ENCODE measurements at regions not wholly inside any gene's neighbourhood (a gene's known extent, or its start where the extent isn't known, plus 50 kb on each side); places are given as distances from the start of the nearest gene placed in this dataset.

GRCh38 chr11:15725246-15725645, 610.5 kb downstream of the INSC start:
- Histone ChIP-seq H3K27ac (ENCODE audit: low read depth in 1 of 2, low read length in 2 of 2) (no peak overlapping the region), H3K4me3 (replicated peaks in 1 of 3; ENCODE audit: low read depth in 2 of 3, low read length in 3 of 3) (no peak overlapping the region), H2AFZ (ENCODE audit: insufficient read depth, low read depth, low read length, poor library complexity, severe bottlenecking) (no peak overlapping the region), H3K9me3 (replicated peaks in 1 of 2; ENCODE audit: control insufficient read depth in 1 of 2, insufficient read depth in 1 of 2, low read length in 2 of 2) (no peaks in the 10 kb centered on the region), H3K9ac (ENCODE audit: insufficient read depth, low read length, poor library complexity, severe bottlenecking) (no peak overlapping the region), H3K79me2 (ENCODE audit: insufficient read depth, low read length) (no peaks in the 10 kb centered on the region), H3K4me2 (replicated peaks; ENCODE audit: extremely low read depth, low read length, poor library complexity, severe bottlenecking) (no peak overlapping the region), H3K27me3 (ENCODE audit: control insufficient read depth in 2 of 2, insufficient read depth in 2 of 2, low read length in 2 of 2) (no peaks in the 10 kb centered on the region), H3K4me1 (ENCODE audit: control insufficient read depth in 1 of 2, insufficient read depth in 2 of 2, low read length in 2 of 2) (no peaks in the 10 kb centered on the region), H4K20me1 (ENCODE audit: insufficient read depth, low read length) (no peaks in the 10 kb centered on the region), H3K36me3 (replicated peaks in 1 of 2; ENCODE audit: control insufficient read depth in 1 of 2, insufficient read depth in 2 of 2, low read length in 2 of 2) (no peaks in the 10 kb centered on the region)
- WGBS (ENCODE audit: insufficient coverage) = no CpG with 5 or more reads among the region's 2 CpGs
- Mint-ChIP-seq H3K27ac (no peak overlapping the region), H3K27me3 (ENCODE audit: low read depth in 3 of 3) (peaks cover 0 to 4% (median 3%) of the 10 kb centered on the region in 3 donors), H3K4me3 (no peak overlapping the region), H3K36me3 (no peaks in the 10 kb centered on the region), H3K4me1 (no peaks in the 10 kb centered on the region), H3K9me3 (peaks cover 0 to 8% (median 4%) of the 10 kb centered on the region in 7 donors)
- TF ChIP-seq CTCF (IDR thresholded peaks at IDR 0.05) = no peak
- intact Hi-C loops (cut with micrococcal nuclease) = no loop called here
- no peak for DNase-seq

GRCh38 chr11:15726221-15726746, 611.6 kb downstream of the INSC start:
- Mint-ChIP-seq H3K36me3 (no peaks in the 10 kb centered on the region), H3K4me1 (no peaks in the 10 kb centered on the region), H3K27ac (peak overlapping the region in 1 of 7 donors; percentile 4), H3K27me3 (ENCODE audit: low read depth in 3 of 3) (peaks cover 0 to 4% (median 4%) of the 10 kb centered on the region in 3 donors), H3K4me3 (no peak overlapping the region), H3K9me3 (peaks cover 0 to 10% (median 4%) of the 10 kb centered on the region in 7 donors)
- Histone ChIP-seq H3K27ac (ENCODE audit: low read depth in 1 of 2, low read length in 2 of 2) (no peak overlapping the region), H3K4me3 (replicated peaks in 1 of 3; ENCODE audit: low read depth in 2 of 3, low read length in 3 of 3) (no peak overlapping the region), H3K4me1 (ENCODE audit: control insufficient read depth in 1 of 2, insufficient read depth in 2 of 2, low read length in 2 of 2) (no peaks in the 10 kb centered on the region), H3K4me2 (replicated peaks; ENCODE audit: extremely low read depth, low read length, poor library complexity, severe bottlenecking) (no peak overlapping the region), H3K36me3 (replicated peaks in 1 of 2; ENCODE audit: control insufficient read depth in 1 of 2, insufficient read depth in 2 of 2, low read length in 2 of 2) (no peaks in the 10 kb centered on the region), H3K27me3 (ENCODE audit: control insufficient read depth in 2 of 2, insufficient read depth in 2 of 2, low read length in 2 of 2) (no peaks in the 10 kb centered on the region), H3K9ac (ENCODE audit: insufficient read depth, low read length, poor library complexity, severe bottlenecking) (no peak overlapping the region), H3K9me3 (replicated peaks in 1 of 2; ENCODE audit: control insufficient read depth in 1 of 2, insufficient read depth in 1 of 2, low read length in 2 of 2) (no peaks in the 10 kb centered on the region), H3K79me2 (ENCODE audit: insufficient read depth, low read length) (no peaks in the 10 kb centered on the region), H2AFZ (ENCODE audit: insufficient read depth, low read depth, low read length, poor library complexity, severe bottlenecking) (no peak overlapping the region), H4K20me1 (ENCODE audit: insufficient read depth, low read length) (no peaks in the 10 kb centered on the region)
- no peak for DNase-seq
- TF ChIP-seq CTCF (IDR thresholded peaks at IDR 0.05) = no peak
- intact Hi-C loops (cut with micrococcal nuclease) = no loop called here
- 86% methylated on average over 1 of the region's 3 CpGs for WGBS (ENCODE audit: insufficient coverage)
